ENCODE measurements at regions not wholly inside any gene's neighbourhood (a gene's known extent, or its start where the extent isn't known, plus 50 kb on each side); places are given as distances from the start of the nearest gene placed in this dataset.
"Not testable (repeated sequence)": the region's sequence is repeated elsewhere in the genome, so short reads cannot be mapped to it uniquely, and the experiment has no call there.

- no peak for TF ChIP-seq Cebpa-rat (IDR thresholded peaks at IDR 0.05)
- H3K4me1 ChIP-seq = no peaks in the 10 kb centered on the region
- H3K27me3 ChIP-seq = no peaks in the 10 kb centered on the region
- no peak overlapping the region for H3K9ac ChIP-seq
- no peak overlapping the region for H3K4me2 ChIP-seq
- H3K9me3 ChIP-seq (replicated peaks in 1 of 11) = peaks cover 0 to 6% (median 0%) of the 10 kb centered on the region in 11 experiments; a peak in 5 of 22 replicates
- H3K4me3 ChIP-seq = no peak overlapping the region
- H3K36me3 ChIP-seq = no peaks in the 10 kb centered on the region
- H3K27ac ChIP-seq = no peak overlapping the region
- no peaks in the 10 kb centered on the region for H4K20me1 ChIP-seq
Observed at GRCh38 chr10:44105696-44106095, 279.2 kb downstream of the CXCL12 start.

GRCh38 chr10:44102726-44103255 is 282.1 kb downstream of the CXCL12 start:
- TF ChIP-seq Cebpa-rat (IDR thresholded peaks at IDR 0.05) = no peak
- no peak overlapping the region for H3K27ac ChIP-seq
- no peak overlapping the region for H3K9ac ChIP-seq
- peaks cover 0 to 6% (median 0%) of the 10 kb centered on the region in 11 experiments; a peak in 4 of 22 replicates for H3K9me3 ChIP-seq (replicated peaks in 1 of 11)
- H3K27me3 ChIP-seq = no peaks in the 10 kb centered on the region
- H3K4me1 ChIP-seq = no peaks in the 10 kb centered on the region
- H4K20me1 ChIP-seq = no peaks in the 10 kb centered on the region
- H3K4me2 ChIP-seq = no peak overlapping the region
- H3K4me3 ChIP-seq = no peak overlapping the region
- H3K36me3 ChIP-seq = no peaks in the 10 kb centered on the region

GRCh38 chr10:44101082-44101481 is 283.8 kb downstream of the CXCL12 start:
- no peak overlapping the region for H3K4me3 ChIP-seq
- no peaks in the 10 kb centered on the region for H3K36me3 ChIP-seq
- no peak overlapping the region for H3K4me2 ChIP-seq
- H3K9ac ChIP-seq = no peak overlapping the region
- H3K4me1 ChIP-seq = no peaks in the 10 kb centered on the region
- H4K20me1 ChIP-seq = no peaks in the 10 kb centered on the region
- H3K27me3 ChIP-seq = no peaks in the 10 kb centered on the region
- TF ChIP-seq Cebpa-rat (IDR thresholded peaks at IDR 0.05) = no peak
- H3K27ac ChIP-seq = no peak overlapping the region
- peaks cover 4 to 12% (median 6%) of the 10 kb centered on the region in 11 experiments; a peak in 19 of 22 replicates for H3K9me3 ChIP-seq (replicated peaks in 1 of 11)

GRCh38 chr10:44099511-44099910 is 285.4 kb downstream of the CXCL12 start:
- H3K9ac ChIP-seq = no peak overlapping the region
- TF ChIP-seq Cebpa-rat (IDR thresholded peaks at IDR 0.05) = no peak

GRCh38 chr10:44096217-44096616 is 288.7 kb downstream of the CXCL12 start:
- H3K4me1 ChIP-seq, H3K27ac ChIP-seq, H3K27me3 ChIP-seq, H3K36me3 ChIP-seq, H3K4me3 ChIP-seq, H4K20me1 ChIP-seq, H3K9ac ChIP-seq, H3K4me2 ChIP-seq: not testable (repeated sequence)
- H3K9me3 ChIP-seq (replicated peaks in 1 of 11) = peaks cover 14 to 21% (median 17%) of the 10 kb centered on the region in 11 experiments; a peak in 20 of 22 replicates

More at GRCh38 chr10:44099511-44099910, 285.4 kb downstream of the CXCL12 start:
- peaks cover 14 to 22% (median 16%) of the 10 kb centered on the region in 11 experiments; a peak in 21 of 22 replicates for H3K9me3 ChIP-seq (replicated peaks in 1 of 11)
- H3K27me3 ChIP-seq = no peaks in the 10 kb centered on the region
- no peaks in the 10 kb centered on the region for H3K36me3 ChIP-seq
- H4K20me1 ChIP-seq = no peaks in the 10 kb centered on the region
- H3K27ac ChIP-seq = no peak overlapping the region
- no peaks in the 10 kb centered on the region for H3K4me1 ChIP-seq
- H3K4me2 ChIP-seq = no peak overlapping the region
- H3K4me3 ChIP-seq = no peak overlapping the region

GRCh38 chr10:44089671-44090070 is 295.2 kb downstream of the CXCL12 start:
- Histone ChIP-seq H3K27me3 (no peaks in the 10 kb centered on the region), H3K4me3 (no peak overlapping the region), H3K9ac (no peak overlapping the region), H4K20me1 (no peaks in the 10 kb centered on the region), H3K9me3 (replicated peaks in 1 of 11) (peaks cover 0 to 14% (median 4%) of the 10 kb centered on the region in 11 experiments; a peak in 5 of 22 replicates), H3K27ac (no peak overlapping the region), H3K4me1 (no peaks in the 10 kb centered on the region), H3K36me3 (no peaks in the 10 kb centered on the region), H3K4me2 (no peak overlapping the region)
- TF ChIP-seq Cebpa-rat (IDR thresholded peaks at IDR 0.05) = no peak

GRCh38 chr10:44087403-44087802 is 297.5 kb downstream of the CXCL12 start:
- H4K20me1 ChIP-seq = no peaks in the 10 kb centered on the region
- no peaks in the 10 kb centered on the region for H3K36me3 ChIP-seq
- no peak overlapping the region for H3K4me3 ChIP-seq
- no peak overlapping the region for H3K4me2 ChIP-seq
- H3K27ac ChIP-seq = no peak overlapping the region
- H3K4me1 ChIP-seq = no peaks in the 10 kb centered on the region
- peaks cover 0 to 14% (median 4%) of the 10 kb centered on the region in 11 experiments; a peak in 5 of 22 replicates for H3K9me3 ChIP-seq (replicated peaks in 1 of 11)
- H3K9ac ChIP-seq = no peak overlapping the region
- no peak for TF ChIP-seq Cebpa-rat (IDR thresholded peaks at IDR 0.05)
- H3K27me3 ChIP-seq = no peaks in the 10 kb centered on the region

- Histone ChIP-seq H3K27ac (no peak overlapping the region), H3K36me3 (no peaks in the 10 kb centered on the region), H4K20me1 (no peaks in the 10 kb centered on the region), H3K9me3 (replicated peaks in 1 of 11) (peaks cover 0 to 5% (median 0%) of the 10 kb centered on the region in 11 experiments; a peak in 2 of 22 replicates), H3K4me2 (no peak overlapping the region), H3K4me1 (no peaks in the 10 kb centered on the region), H3K9ac (no peak overlapping the region), H3K27me3 (no peaks in the 10 kb centered on the region), H3K4me3 (no peak overlapping the region)
- no peak for TF ChIP-seq Cebpa-rat (IDR thresholded peaks at IDR 0.05)
Observed at GRCh38 chr10:44083719-44084400, 301.0 kb downstream of the CXCL12 start.

- Histone ChIP-seq H3K4me3 (no peak overlapping the region), H3K27me3 (no peaks in the 10 kb centered on the region), H3K9ac (no peak overlapping the region), H3K4me2 (no peak overlapping the region), H3K9me3 (replicated peaks in 1 of 11) (peaks cover 9 to 17% (median 15%) of the 10 kb centered on the region in 11 experiments; a peak in 19 of 22 replicates), H3K27ac (no peak overlapping the region), H4K20me1 (no peaks in the 10 kb centered on the region), H3K4me1 (no peaks in the 10 kb centered on the region), H3K36me3 (no peaks in the 10 kb centered on the region)
- no peak for TF ChIP-seq Cebpa-rat (IDR thresholded peaks at IDR 0.05)
Observed at GRCh38 chr10:44071479-44071878, 313.4 kb downstream of the CXCL12 start.

GRCh38 chr10:44070282-44070681 is 314.6 kb downstream of the CXCL12 start:
- Histone ChIP-seq H3K4me3 (no peak overlapping the region), H3K4me1 (no peaks in the 10 kb centered on the region), H4K20me1 (no peaks in the 10 kb centered on the region)

More at GRCh38 chr10:44070282-44070681, 314.6 kb downstream of the CXCL12 start:
- Histone ChIP-seq H3K9me3 (replicated peaks in 1 of 11) (peaks cover 4 to 13% (median 10%) of the 10 kb centered on the region in 11 experiments; a peak in 16 of 22 replicates), H3K27ac (no peak overlapping the region), H3K36me3 (no peaks in the 10 kb centered on the region), H3K4me2 (no peak overlapping the region), H3K9ac (no peak overlapping the region), H3K27me3 (no peaks in the 10 kb centered on the region)
- no peak for TF ChIP-seq Cebpa-rat (IDR thresholded peaks at IDR 0.05)

All from BLaER1 treated with 17β-estradiol and CSF1 and Interleukin-3, amounts not matched to agents 10 nM and 100 nM (cell line).